Left lung (tissue), 4 donors: ENCODE measurements at regions not wholly inside any gene's neighbourhood (a gene's known extent, or its start where the extent isn't known, plus 50 kb on each side); places are given as distances from the start of the nearest gene placed in this dataset.

ENCODE experiments used
- ATAC-seq: fragments of 200-7000 bp; cut with Tn5 transposase; one replicate; pipeline ENCODE4 v1.9.1; 2020; ENCODE audit warnings: moderate library complexity
- DNase-seq, 4 donors: peaks; one replicate each; pipeline ENCODE4 v3.0.0-alpha.2; 2013 to 2020
- H3K27ac ChIP-seq, 2 donors: fragments of 200-600 bp; sonication (generic) in 1 of 2; one replicate each; pipeline versions ENCODE4 v1.5.0 to v1.8.0; 2020 to 2021
- H3K27me3 ChIP-seq, 2 donors: fragments of 200-600 bp; sonication (generic) in 1 of 2; one replicate each; pipeline versions ENCODE4 v1.5.0 to v1.8.0; 2020 to 2021
- H3K36me3 ChIP-seq, 2 donors: fragments of 200-600 bp; sonication (generic) in 1 of 2; one replicate each; pipeline versions ENCODE4 v1.5.0 to v1.8.0; 2020 to 2021
- H3K4me1 ChIP-seq, 2 donors: fragments of 200-600 bp; one replicate each; pipeline ENCODE4 v1.8.0; 2021
- H3K4me3 ChIP-seq, 2 donors: fragments of 200-600 bp; sonication (generic) in 1 of 2; one replicate each; pipeline versions ENCODE4 v1.5.0 to v1.8.0; 2020 to 2021; ENCODE audit warnings: mild to moderate bottlenecking in 1 of 2
- H3K9me3 ChIP-seq, 2 donors: fragments of 200-600 bp; sonication (generic) in 1 of 2; one replicate each; pipeline versions ENCODE4 v1.5.0 to v1.8.0; 2020 to 2021
- intact Hi-C, 2 donors: fragments of 100-400 bp; cut with DNase I; formaldehyde crosslinking; loops; one replicate each; pipeline versions ENCODE4 v1.11.2 to v1.14.2; 2022
- TF ChIP-seq, protein P1 (sequence below), 2 donors: fragments of 200-600 bp; sonication (generic) in 1 of 2; IDR thresholded peaks; one replicate each; pipeline versions ENCODE4 v1.5.0 to v1.8.0; 2021; ENCODE audit warnings: antibody characterized with exemption in 2 of 2
- donor health status: DM: no; HTN: yes; CAD: no.
- donor health status: DM: no; HTN: no; CAD: no.

DNA sequence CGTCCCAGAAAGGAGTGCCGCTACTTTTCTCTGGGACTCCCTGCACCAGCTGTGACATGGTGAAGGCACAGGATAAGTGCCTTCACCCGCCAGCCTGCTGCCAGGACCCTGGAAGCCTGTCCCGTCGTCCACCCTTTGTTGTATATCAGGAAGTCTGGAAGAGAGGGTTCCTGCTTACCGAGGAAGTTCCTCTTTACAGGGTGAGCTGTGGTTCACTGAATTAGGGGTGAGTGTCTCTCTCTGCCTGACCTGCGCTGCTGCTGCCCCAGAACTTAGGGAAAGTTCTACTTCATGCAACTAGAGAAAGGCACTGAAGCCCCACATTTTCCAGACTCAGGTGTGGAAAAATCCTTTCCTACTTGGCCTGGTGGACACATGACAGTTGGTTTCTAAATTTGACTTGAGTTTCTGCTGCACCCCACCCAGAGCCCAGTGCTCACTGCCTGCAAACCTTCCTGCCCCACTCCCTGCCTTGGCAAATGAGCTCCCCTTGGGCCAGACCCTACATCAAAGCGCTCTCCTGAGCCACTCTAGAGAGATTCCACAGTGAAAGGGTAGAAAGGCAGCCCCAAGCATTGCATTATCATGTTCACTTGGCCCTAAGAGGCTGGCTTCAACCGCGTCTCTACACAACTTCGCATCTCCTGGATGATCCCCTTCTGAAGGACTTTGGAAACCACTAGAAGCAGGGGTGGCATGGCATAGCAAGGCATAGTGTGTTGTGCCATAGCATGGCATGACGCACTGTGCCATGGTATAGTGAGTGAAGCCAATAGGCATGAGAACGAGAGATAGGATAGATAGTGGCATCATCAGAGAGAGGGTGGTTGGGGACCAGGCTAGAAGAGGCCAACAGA is 215.8 kb upstream of the CDYL start:
- TF ChIP-seq, protein P1, sequence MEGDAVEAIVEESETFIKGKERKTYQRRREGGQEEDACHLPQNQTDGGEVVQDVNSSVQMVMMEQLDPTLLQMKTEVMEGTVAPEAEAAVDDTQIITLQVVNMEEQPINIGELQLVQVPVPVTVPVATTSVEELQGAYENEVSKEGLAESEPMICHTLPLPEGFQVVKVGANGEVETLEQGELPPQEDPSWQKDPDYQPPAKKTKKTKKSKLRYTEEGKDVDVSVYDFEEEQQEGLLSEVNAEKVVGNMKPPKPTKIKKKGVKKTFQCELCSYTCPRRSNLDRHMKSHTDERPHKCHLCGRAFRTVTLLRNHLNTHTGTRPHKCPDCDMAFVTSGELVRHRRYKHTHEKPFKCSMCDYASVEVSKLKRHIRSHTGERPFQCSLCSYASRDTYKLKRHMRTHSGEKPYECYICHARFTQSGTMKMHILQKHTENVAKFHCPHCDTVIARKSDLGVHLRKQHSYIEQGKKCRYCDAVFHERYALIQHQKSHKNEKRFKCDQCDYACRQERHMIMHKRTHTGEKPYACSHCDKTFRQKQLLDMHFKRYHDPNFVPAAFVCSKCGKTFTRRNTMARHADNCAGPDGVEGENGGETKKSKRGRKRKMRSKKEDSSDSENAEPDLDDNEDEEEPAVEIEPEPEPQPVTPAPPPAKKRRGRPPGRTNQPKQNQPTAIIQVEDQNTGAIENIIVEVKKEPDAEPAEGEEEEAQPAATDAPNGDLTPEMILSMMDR (IDR thresholded peaks at IDR 0.05), result no peak
- H3K4me1 ChIP-seq, result no peaks in the 10 kb centered on the region
- no peak overlapping the region for H3K27ac ChIP-seq
- no peaks in the 10 kb centered on the region for H3K36me3 ChIP-seq
- no peaks in the 10 kb centered on the region for H3K9me3 ChIP-seq
- intact Hi-C loops, result no loop called here
- no peaks in the 10 kb centered on the region for H3K27me3 ChIP-seq
- no peak for ATAC-seq
- H3K4me3 ChIP-seq, result no peak overlapping the region
- DNase-seq, result no peak

DNA sequence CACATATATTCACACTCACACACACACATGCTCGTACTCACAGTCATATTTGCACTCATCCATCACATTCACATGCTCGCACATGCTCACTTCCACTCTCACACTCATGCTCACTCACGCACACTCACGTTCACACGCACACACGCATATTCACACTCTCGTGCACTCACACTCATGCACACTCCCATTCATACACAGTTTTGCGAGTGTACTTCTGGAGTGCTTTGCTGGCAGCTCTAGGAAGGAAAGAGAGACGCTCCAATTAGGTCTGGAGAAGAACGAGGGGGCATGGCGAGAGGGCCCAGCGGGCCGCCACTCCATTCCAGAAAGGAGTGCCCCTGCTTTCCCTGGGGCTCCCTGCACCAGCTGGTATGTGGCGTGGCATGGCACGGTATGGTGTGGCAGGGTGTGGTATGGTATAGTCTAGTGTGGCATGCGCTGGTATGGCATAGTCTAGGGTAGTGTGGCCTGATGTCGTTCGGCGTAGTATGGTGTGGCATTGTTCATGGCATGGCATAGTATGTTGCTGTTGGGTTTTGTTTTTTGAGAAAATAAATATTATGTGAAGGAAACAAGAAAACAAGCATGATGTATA is 216.8 kb upstream of the CDYL start:
- no peak overlapping the region for H3K27ac ChIP-seq
- ATAC-seq (no peak), DNase-seq (no peak)
- TF ChIP-seq, protein P1 (IDR thresholded peaks at IDR 0.05), result no peak
- no peaks in the 10 kb centered on the region for H3K9me3 ChIP-seq
- no peaks in the 10 kb centered on the region for H3K36me3 ChIP-seq
- H3K4me3 ChIP-seq, result no peak overlapping the region
- intact Hi-C loops, result no loop called here
- H3K27me3 ChIP-seq, result no peaks in the 10 kb centered on the region
- H3K4me1 ChIP-seq, result no peaks in the 10 kb centered on the region

DNA sequence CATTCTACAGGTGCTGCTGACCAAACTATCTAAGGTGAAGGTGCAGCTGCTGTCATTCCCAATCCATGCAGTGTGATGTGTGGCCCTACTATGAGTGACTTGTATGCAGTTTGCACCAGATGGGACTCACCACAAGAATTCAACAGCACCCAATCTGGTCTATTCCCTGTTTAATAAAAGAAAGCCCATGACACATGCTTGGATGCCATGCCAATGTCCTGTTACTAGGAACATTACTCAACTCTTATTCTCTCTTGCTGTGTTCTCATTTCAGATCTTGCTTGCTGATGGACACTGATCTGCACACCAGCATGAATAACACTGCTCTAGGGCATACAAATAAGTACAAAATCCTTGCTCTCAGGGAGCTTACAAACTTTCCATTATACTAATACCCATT is 221.6 kb upstream of the CDYL start:
- Histone ChIP-seq H3K36me3 (no peaks in the 10 kb centered on the region), H3K4me1 (no peaks in the 10 kb centered on the region), H3K27me3 (peaks cover 0 to 8% of the 10 kb centered on the region in 2 donors), H3K27ac (no peak overlapping the region), H3K9me3 (no peaks in the 10 kb centered on the region), H3K4me3 (no peak overlapping the region)
- ATAC-seq (no peak), DNase-seq (no peak)
- TF ChIP-seq, protein P1 (IDR thresholded peaks at IDR 0.05), result no peak
- intact Hi-C loops, result no loop called here

DNA sequence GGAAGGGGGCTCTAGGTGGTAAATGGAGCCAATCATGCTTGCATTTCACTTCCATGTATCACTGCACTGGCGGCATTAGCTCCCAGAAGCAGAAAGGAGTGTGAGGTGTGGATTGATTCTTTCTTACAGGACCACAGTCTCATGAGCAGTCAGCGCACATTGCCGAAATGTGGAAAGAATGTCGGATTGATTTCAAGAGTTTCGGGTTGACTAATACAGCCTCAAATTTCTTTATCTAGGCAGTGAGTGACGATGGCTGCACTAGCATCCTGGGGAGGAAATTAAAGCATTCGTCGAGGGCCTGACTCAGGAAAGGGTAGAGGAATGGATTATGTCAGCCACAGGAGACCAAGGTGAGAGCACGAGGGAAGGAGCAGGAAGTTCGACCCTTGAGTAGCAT is 222.8 kb upstream of the CDYL start:
- Histone ChIP-seq H3K9me3 (no peaks in the 10 kb centered on the region), H3K4me3 (no peak overlapping the region), H3K36me3 (no peaks in the 10 kb centered on the region), H3K27ac (no peak overlapping the region), H3K4me1 (no peaks in the 10 kb centered on the region), H3K27me3 (peaks cover 0 to 8% of the 10 kb centered on the region in 2 donors)
- DNase-seq, result no peak
- no peak for ATAC-seq
- TF ChIP-seq, protein P1 (IDR thresholded peaks at IDR 0.05), result no peak
- intact Hi-C loops, result no loop called here

DNA sequence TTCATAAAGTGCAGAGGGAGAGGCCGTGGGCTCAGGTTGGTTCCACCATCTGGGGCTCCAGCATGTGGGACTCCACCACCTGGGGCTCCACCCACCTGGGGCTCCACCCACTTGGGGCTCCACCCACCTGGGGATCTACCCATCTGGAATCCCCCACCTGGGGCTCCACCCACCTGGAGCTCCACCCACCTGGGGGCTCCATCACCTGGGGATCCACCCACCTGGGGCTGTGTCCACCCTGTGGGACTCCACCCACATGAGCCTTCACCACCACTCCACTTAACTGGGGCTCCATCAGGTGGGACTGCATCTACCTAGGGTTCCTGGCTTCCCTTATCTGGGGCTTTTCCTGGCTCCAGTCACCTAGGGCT is 226.0 kb upstream of the CDYL start:
- intact Hi-C loops, result no loop called here
- H3K9me3 ChIP-seq, result no peaks in the 10 kb centered on the region
- no peak overlapping the region for H3K27ac ChIP-seq
- no peak for ATAC-seq
- peaks cover 0 to 8% of the 10 kb centered on the region in 2 donors for H3K27me3 ChIP-seq
- TF ChIP-seq, protein P1 (IDR thresholded peaks at IDR 0.05), result no peak
- DNase-seq, result no peak
- H3K36me3 ChIP-seq, result no peaks in the 10 kb centered on the region
- H3K4me1 ChIP-seq, result no peaks in the 10 kb centered on the region
- no peak overlapping the region for H3K4me3 ChIP-seq
